Kidney tubule cell (primary cell): ENCODE measurements at regions not wholly inside any gene's neighbourhood (a gene's known extent, or its start where the extent isn't known, plus 50 kb on each side); places are given as distances from the start of the nearest gene placed in this dataset.
"Not testable (repeated sequence)": the region's sequence is repeated elsewhere in the genome, so short reads cannot be mapped to it uniquely, and the experiment has no call there.

Experiments used
- DNase-seq: peaks from one replicate; pipeline ENCODE4 v3.0.0-alpha.2; 2018; ENCODE audit warnings: low spot score

DNA sequence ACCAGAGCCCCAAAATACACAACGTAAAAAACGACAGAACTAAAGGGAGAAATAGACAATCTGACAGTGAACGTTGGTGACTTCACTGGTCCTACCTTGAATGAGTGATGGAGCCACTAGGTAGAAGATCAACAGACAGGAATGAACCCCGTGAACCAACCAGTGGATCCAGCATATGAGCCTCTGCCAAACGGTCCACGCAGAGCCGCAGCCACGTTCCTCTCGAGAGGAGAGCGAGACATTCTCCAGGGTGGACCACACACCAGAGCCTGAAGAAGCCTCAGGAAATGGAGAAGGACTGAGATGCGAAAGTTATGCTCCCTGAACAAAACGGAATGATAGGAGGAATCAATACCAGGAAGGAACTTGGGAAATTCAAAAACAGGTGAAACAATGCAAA is 178.4 kb downstream of the RTP5 start:
- DNase-seq, result no peak

GRCh38 chr2:242048479-242048878 is 178.9 kb downstream of the RTP5 start:
- no peak for DNase-seq

DNA sequence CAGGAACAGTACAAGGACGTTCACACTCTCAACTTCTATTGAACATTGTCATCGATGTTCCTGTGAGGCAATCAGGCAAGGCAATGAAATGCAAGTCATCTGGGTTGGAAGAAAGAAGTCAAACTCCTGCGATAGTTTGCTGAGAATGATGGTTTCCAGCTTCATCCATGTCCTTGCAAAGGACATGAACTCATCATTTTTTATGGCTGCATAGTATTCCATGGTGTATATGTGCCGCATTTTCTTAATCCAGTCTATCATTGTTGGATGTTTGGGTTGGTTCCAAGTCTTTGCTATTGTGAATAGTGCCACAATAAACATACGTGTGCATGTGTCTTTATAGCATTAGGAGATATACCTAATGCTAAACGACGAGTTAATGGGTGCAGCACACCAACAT is 180.0 kb downstream of the RTP5 start:
- not testable (repeated sequence) for DNase-seq

DNA sequence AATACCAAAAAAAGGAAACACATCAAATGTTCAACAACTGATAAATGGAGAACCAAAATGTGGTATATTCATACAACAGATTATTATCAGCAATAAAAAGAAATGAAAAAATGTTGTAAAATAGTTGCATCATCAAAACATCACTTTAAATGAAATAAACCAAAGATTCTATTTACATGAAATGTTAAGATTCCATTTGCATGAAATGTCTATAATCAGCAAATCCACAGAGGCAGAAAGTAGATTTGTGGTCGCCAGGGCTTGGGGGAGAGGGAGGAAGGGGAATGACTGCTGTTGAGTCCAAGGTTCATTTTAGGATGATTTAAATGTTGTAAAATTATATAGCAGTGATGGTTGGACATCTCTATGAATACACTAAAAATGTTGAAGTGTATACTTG is 181.9 kb downstream of the RTP5 start:
- no peak for DNase-seq

- no peak for DNase-seq
These were observed 182.9 kb downstream of the RTP5 start for GRCh38 chr2:242052421-242052820.

DNA sequence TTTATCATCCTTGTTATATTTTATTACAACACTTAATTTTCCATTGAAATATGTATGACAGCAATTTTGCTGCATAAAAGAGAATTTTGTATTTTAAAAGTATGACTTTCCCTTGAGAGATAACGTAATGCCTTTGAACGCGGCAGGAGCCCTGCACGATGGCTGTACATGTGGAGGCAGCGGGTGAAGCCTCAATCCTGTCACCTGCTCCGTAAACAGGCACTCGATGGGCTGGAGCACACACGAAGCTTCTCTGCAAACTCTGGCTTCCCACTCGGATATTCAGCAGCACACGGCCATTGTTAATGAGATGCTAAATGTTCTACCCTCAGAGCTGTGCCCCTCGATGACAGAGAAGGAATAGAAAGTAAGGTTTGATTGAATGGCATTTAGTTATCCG is 184.4 kb downstream of the RTP5 start:
- DNase-seq, result no peak

- DNase-seq, result no peak
These were observed 184.9 kb downstream of the RTP5 start for GRCh38 chr2:242054406-242054805.

DNA sequence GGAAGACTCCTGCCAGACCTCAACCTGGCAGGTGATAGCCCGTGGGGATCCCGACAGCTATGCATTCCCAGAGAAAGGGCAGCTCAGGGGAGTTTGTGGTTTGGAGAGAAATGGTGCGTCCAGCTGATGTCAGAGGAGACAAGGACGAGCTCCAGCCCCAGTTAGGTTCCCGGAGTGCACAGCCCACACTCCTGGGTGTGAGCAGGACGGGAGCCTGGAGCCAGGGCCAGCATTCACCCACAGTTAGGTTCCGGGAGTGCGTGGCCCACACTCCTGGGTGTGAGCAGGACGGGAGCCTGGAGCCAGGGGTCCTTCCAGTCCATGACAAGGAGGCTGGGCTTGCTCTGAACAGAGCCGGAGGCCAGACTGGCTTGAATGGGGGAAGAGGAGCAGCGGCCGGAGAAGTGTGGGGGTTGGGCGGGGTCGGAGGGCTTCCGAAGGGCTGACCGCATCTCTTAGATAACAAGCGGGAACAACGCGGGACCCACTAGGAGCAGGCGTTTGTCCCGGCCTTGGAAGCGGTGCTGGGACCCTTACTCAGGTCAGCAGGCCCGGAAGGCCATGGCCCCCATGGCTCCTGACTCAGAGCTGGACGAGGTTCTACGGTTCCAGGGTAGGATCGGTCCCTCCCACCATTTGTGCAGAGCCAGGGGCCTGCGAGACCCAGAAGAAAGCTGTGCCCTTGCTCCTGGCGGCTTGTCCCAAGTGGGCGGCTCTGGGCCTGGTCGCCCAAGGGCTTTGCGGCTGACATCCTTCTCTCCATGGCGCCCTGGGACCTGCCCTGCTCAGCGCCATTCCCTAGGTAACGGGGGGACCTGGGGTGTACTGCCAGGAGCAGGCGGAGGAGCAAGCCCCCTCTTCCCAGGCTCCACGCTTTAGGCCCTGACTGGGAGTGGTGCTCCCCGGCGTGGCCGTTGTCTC is 185.6 kb downstream of the RTP5 start:
- no peak for DNase-seq

- DNase-seq, result no peak
These were observed 186.5 kb downstream of the RTP5 start for GRCh38 chr2:242056026-242056425.

DNA sequence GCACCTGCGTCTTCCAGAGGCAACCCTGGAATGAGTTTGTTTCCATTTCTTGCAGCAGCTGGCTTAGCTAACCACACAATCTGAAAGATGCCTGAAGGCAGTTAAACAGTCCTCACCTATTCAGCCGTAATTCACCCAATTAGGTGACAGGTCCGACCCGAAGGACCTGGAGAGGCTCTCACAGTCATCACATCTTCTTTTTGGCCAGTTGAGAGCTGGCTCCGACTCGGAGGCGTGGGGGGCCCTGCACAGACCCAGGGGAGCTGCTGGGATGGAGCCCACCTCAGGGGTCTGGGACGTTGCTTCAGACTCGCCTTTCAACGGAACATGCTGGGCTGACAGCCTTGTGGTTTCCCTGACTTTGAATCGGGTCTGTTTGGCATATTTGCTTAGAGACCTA is 187.3 kb downstream of the RTP5 start:
- no peak for DNase-seq

- DNase-seq, result no peak
These were observed 188.0 kb downstream of the RTP5 start for GRCh38 chr2:242057379-242058040.

- no peak for DNase-seq
These were observed 188.7 kb downstream of the RTP5 start for GRCh38 chr2:242058116-242058680.

DNA sequence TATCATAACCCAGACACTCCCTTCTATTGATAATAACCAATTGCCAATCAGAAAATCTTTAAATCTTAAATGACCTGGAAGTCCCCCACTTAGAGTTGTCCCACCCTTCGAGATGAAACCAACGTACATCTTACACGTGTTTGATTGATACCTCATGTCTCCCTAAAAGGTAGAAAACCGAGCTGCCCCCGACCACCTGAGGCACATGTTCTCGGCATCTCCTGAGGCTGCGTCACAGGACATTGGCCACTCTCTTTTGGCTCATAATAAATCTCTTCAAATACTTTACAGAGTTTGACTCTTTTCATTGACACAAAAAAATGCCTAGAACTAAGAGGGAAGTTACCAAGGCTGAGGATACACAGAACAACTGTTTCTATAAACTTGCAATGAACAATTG is 190.0 kb downstream of the RTP5 start:
- no peak for DNase-seq

DNA sequence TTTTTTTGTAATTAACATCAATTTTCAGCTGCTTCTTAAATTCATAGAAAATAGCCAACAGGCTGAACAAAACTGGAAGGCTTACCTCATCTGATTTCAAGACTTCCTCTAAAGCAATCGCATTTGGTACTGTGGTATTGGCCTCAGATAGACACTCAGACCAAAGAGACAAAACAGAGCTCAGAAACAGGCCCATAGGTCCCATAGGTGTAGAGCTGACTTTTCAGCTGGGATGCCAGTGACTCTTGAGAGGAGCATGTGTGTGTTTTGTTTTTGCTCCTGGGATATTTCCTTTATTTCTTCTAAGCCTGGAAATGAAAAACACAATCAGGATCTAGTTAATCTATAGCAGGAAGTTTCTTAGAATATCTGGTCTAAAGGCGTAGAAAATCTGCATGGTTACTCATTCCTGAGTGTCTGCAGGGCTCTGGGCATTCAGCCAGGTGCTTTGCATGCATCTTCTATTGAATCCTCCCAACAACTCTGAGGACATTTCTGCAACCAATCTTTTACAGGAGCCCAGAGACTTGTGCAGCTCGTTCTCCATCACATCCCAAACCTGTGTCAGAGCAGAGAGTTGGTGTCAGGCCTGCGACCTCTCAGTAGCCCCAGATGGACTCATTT is 190.8 kb downstream of the RTP5 start:
- DNase-seq, result peak; percentile 86

GRCh38 chr2:242061930-242062329 is 192.4 kb downstream of the RTP5 start:
- DNase-seq, result not testable (repeated sequence)

- DNase-seq, result no peak
These were observed 193.9 kb downstream of the RTP5 start for GRCh38 chr2:242063436-242063835.

- no peak for DNase-seq
These were observed 194.3 kb downstream of the RTP5 start for GRCh38 chr2:242063850-242064249.

GRCh38 chr2:242064364-242065250 is 195.1 kb downstream of the RTP5 start:
- no peak for DNase-seq

DNA sequence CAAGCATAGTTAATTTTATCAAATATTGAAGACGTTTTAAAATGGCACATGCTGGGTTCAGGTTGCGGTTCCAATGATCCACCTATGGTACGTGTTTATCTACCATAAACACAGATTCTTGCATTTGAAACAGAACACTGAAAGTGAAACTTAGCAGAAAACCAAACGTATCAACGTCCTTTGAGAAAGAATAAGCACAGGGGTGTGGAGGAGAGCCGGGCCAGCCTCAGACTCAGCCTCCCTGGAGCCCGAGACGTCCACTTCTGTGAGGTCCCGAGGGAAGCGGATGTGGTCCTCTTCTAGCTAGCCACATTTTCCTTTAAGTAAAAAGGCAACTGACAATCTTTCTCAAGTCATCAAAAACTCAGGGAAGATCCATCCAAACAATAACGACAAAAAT is 195.9 kb downstream of the RTP5 start:
- no peak for DNase-seq

DNA sequence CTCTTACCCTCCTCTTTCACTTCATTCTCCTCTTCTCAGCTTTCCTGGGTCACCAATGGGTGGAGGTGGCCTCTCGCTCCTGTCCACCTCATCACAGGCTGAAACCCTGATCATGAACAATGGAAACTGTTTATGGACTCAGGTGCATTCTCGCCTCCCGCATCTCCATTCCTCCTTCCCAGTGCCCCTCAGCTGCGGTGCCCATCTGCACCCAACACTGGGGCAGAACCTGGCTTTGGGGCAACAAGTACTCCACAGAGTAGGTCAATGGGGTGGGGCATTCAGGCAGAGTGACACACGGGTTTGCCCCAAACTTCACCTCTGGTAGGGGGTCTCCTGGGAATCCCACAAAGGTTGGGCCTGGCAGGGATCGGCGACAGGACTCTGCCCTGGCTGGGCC is 199.5 kb downstream of the RTP5 start:
- DNase-seq, result no peak

DNA sequence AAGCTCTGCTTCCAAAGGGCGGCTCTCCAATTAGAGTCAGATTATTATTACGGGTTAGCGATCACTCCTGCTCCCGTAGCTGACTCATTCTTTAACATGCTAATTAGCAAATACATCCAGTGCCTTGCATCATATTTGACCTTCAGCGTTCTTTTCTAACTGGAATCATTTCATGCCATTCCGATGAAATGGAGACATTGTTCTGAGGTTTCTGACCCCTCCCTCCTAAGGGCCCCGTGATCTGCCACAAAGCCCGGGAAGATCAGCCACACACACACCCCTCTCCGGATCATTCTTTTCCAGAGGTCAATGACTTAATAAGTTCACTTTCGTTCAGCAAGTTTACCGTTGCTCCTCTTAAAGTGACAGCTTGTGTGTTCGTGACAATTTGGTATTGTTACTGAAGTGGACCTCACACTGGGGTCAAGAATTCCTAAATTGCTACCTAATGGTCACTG is 200.4 kb downstream of the RTP5 start:
- peak; percentile 59 for DNase-seq

DNA sequence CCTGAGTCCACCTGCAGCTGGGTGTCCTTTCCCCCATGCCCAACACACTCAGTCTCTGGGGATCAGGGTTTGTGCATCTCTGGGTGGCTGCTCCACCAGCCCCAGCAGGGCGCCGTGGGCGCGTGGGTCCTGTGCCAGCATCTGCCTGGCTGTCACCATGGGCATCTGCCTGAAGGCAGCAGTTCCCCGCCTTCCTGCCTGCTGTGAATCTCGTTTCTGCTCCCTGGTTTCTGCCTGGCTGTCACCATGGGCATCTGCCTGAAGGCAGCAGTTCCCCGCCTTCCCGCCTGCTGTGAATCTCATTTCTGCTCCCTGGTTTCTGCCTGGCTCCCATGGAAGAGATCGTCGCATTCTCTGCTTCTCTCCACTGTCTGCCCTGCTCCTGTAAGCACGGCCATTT is 201.2 kb downstream of the RTP5 start:
- DNase-seq, result not testable (repeated sequence)
